Lower leg skin (tissue), 3 donors: ENCODE measurements at regions not wholly inside any gene's neighbourhood (a gene's known extent, or its start where the extent isn't known, plus 50 kb on each side); places are given as distances from the start of the nearest gene placed in this dataset.

ENCODE experiments used
- CTCF ChIP-seq, 3 donors: fragments of 450-650 bp; IDR thresholded peaks; one replicate each; pipeline ENCODE4 v1.5.1; 2016; ENCODE audit warnings: antibody characterized with exemption in 3 of 3, mild to moderate bottlenecking in 3 of 3, moderate library complexity in 2 of 3
- POLR2A ChIP-seq, 2 donors: fragments of 450-650 bp; IDR thresholded peaks; one replicate each; pipeline ENCODE4 v1.6.1; 2016 to 2017; ENCODE audit warnings: antibody characterized with exemption in 2 of 2, mild to moderate bottlenecking in 1 of 2, moderate library complexity in 1 of 2

GRCh38 chr2:217244815-217245214 lies 385.0 kb upstream of the TNP1 start:
- no peak for TF ChIP-seq CTCF (IDR thresholded peaks at IDR 0.05)
- no peak for TF ChIP-seq POLR2A (IDR thresholded peaks at IDR 0.05)
